ENCODE measurements at regions not wholly inside any gene's neighbourhood (a gene's known extent, or its start where the extent isn't known, plus 50 kb on each side); places are given as distances from the start of the nearest gene placed in this dataset.
"Not testable (repeated sequence)": the region's sequence is repeated elsewhere in the genome, so short reads cannot be mapped to it uniquely, and the experiment has no call there.

- no peak for DNase-seq (ENCODE audit: low read depth)
- TF ChIP-seq MYC (IDR thresholded peaks at IDR 0.05; ENCODE audit: low read depth, low read length) (no peak), POLR2A (IDR thresholded peaks at IDR 0.05; ENCODE audit: extremely low read depth, insufficient read length) (no peak)
- TF ChIP-seq, protein P1, sequence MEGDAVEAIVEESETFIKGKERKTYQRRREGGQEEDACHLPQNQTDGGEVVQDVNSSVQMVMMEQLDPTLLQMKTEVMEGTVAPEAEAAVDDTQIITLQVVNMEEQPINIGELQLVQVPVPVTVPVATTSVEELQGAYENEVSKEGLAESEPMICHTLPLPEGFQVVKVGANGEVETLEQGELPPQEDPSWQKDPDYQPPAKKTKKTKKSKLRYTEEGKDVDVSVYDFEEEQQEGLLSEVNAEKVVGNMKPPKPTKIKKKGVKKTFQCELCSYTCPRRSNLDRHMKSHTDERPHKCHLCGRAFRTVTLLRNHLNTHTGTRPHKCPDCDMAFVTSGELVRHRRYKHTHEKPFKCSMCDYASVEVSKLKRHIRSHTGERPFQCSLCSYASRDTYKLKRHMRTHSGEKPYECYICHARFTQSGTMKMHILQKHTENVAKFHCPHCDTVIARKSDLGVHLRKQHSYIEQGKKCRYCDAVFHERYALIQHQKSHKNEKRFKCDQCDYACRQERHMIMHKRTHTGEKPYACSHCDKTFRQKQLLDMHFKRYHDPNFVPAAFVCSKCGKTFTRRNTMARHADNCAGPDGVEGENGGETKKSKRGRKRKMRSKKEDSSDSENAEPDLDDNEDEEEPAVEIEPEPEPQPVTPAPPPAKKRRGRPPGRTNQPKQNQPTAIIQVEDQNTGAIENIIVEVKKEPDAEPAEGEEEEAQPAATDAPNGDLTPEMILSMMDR (IDR thresholded peaks at IDR 0.05; ENCODE audit: low read depth, low read length): no peak
- TF ChIP-seq, protein P2, sequence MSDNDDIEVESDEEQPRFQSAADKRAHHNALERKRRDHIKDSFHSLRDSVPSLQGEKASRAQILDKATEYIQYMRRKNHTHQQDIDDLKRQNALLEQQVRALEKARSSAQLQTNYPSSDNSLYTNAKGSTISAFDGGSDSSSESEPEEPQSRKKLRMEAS (IDR thresholded peaks at IDR 0.05; ENCODE audit: low read depth, low read length): no peak
- no peak overlapping the region for H3K4me3 ChIP-seq (ENCODE audit: low read depth, low read length)
Observed at GRCh38 chr3:157912514-157913451, 193.4 kb downstream of the SHOX2 start.

DNA sequence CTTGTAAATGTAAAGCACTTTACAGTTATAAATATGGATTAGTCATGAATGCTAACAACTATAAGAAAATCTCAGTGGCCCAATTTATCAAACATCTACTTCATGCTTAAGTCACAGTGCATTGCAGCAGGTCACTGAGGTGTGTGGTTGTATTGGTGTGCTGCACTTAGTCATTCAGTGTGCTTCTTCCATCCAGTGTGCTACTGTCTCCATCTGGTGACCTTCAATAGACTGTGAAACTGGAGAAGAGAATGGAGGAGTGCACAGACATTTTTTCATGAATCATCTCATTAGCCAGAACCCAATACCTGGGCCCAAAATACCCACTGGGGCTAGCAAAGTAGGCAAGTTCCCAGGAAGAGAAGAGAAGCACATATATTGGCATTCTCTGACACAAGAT, 199.6 kb downstream of the SHOX2 start:
- no peak for DNase-seq (ENCODE audit: low read depth)
- no peak for TF ChIP-seq POLR2A (IDR thresholded peaks at IDR 0.05; ENCODE audit: extremely low read depth, insufficient read length)
- no peak for TF ChIP-seq MYC (IDR thresholded peaks at IDR 0.05; ENCODE audit: low read depth, low read length)
- TF ChIP-seq, protein P1 (IDR thresholded peaks at IDR 0.05; ENCODE audit: low read depth, low read length): no peak
- TF ChIP-seq, protein P2 (IDR thresholded peaks at IDR 0.05; ENCODE audit: low read depth, low read length): no peak
- no peak overlapping the region for H3K4me3 ChIP-seq (ENCODE audit: low read depth, low read length)

- no peak for DNase-seq (ENCODE audit: low read depth)
- TF ChIP-seq, protein P2 (IDR thresholded peaks at IDR 0.05; ENCODE audit: low read depth, low read length): no peak
- TF ChIP-seq MYC (IDR thresholded peaks at IDR 0.05; ENCODE audit: low read depth, low read length) (no peak), POLR2A (IDR thresholded peaks at IDR 0.05; ENCODE audit: extremely low read depth, insufficient read length) (no peak)
- TF ChIP-seq, protein P1 (IDR thresholded peaks at IDR 0.05; ENCODE audit: low read depth, low read length): no peak
- H3K4me3 ChIP-seq (ENCODE audit: low read depth, low read length): no peak overlapping the region
Observed at GRCh38 chr3:157905885-157906284, 200.3 kb downstream of the SHOX2 start.

DNA sequence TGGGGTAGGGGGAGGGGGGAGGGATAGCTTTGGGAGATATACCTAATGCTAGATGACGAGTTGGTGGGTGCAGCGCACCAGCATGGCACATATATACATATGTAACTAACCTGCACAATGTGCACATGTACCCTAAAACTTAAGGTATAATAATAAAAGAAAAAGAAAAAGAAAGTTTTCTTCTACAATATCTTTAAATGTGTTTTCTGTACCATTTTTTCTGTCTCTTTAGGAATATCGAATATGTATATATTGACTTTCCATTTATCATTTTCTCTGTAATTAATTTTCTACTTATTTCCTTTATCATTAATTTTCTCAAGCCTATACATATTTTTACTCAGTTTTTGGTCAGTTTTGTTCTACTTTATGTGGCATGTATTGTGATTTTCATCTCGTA, 203.5 kb downstream of the SHOX2 start:
- not testable (repeated sequence) for H3K4me3 ChIP-seq (ENCODE audit: low read depth, low read length); DNase-seq (ENCODE audit: low read depth)

DNA sequence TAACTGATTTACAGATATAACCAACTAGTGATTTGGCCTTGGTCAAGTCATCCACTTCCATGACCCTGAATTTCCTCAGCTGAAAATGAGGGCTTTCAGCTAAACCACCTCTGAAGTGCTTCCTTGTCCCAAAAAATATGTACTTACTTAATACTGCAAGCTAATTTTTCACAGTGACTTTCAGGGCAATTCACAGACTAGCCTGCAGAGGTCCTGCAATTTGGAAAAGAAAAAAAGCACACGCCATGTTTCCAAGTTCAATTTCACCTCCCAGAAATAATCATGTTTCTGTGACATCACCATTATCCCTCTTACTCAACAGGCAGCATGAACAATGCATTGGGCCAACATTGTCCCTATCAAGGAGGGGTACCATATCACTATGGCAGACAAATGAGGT, 218.2 kb downstream of the SHOX2 start:
- TF ChIP-seq, protein P2 (IDR thresholded peaks at IDR 0.05; ENCODE audit: low read depth, low read length): no peak
- TF ChIP-seq, protein P1 (IDR thresholded peaks at IDR 0.05; ENCODE audit: low read depth, low read length): no peak
- TF ChIP-seq POLR2A (IDR thresholded peaks at IDR 0.05; ENCODE audit: extremely low read depth, insufficient read length) (no peak), MYC (IDR thresholded peaks at IDR 0.05; ENCODE audit: low read depth, low read length) (no peak)
- peak; percentile 2 for DNase-seq (ENCODE audit: low read depth)
- H3K4me3 ChIP-seq (ENCODE audit: low read depth, low read length): no peak overlapping the region

GRCh38 chr3:157876556-157876955, 229.7 kb downstream of the SHOX2 start:
- no peak overlapping the region for H3K4me3 ChIP-seq (ENCODE audit: low read depth, low read length)
- no peak for DNase-seq (ENCODE audit: low read depth)
- TF ChIP-seq, protein P1 (IDR thresholded peaks at IDR 0.05; ENCODE audit: low read depth, low read length): no peak
- TF ChIP-seq MYC (IDR thresholded peaks at IDR 0.05; ENCODE audit: low read depth, low read length) (no peak), POLR2A (IDR thresholded peaks at IDR 0.05; ENCODE audit: extremely low read depth, insufficient read length) (no peak)
- TF ChIP-seq, protein P2 (IDR thresholded peaks at IDR 0.05; ENCODE audit: low read depth, low read length): no peak
